ENCODE measurements at regions not wholly inside any gene's neighbourhood (a gene's known extent, or its start where the extent isn't known, plus 50 kb on each side); places are given as distances from the start of the nearest gene placed in this dataset.
"Not testable (repeated sequence)": the region's sequence is repeated elsewhere in the genome, so short reads cannot be mapped to it uniquely, and the experiment has no call there.

DNA sequence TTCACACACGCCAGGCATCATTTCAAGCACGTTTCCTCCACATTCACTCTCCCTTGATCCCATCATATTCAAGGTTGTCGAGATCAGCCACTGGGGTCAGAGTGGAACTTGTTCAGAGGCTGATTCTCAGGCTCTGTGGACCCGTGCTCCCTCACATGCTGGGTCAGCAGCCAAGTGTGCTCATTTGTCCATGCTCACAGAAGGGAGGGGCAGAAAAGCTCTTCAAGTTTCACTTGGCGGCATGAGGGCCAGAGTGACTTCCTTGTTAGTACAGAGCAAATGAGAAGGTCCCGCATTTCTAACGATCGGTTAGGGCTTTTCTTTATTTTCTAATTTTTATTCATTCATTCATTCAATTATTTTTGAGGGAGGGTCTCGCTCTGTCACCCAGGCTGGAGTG, 82.2 kb downstream of the EBLN1 start:
- TF ChIP-seq, protein P1, sequence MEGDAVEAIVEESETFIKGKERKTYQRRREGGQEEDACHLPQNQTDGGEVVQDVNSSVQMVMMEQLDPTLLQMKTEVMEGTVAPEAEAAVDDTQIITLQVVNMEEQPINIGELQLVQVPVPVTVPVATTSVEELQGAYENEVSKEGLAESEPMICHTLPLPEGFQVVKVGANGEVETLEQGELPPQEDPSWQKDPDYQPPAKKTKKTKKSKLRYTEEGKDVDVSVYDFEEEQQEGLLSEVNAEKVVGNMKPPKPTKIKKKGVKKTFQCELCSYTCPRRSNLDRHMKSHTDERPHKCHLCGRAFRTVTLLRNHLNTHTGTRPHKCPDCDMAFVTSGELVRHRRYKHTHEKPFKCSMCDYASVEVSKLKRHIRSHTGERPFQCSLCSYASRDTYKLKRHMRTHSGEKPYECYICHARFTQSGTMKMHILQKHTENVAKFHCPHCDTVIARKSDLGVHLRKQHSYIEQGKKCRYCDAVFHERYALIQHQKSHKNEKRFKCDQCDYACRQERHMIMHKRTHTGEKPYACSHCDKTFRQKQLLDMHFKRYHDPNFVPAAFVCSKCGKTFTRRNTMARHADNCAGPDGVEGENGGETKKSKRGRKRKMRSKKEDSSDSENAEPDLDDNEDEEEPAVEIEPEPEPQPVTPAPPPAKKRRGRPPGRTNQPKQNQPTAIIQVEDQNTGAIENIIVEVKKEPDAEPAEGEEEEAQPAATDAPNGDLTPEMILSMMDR (conservative IDR thresholded peaks at IDR 0.05; ENCODE audit: control insufficient read depth, insufficient read depth, low read depth, low read length) = no peak
- H3K4me3 ChIP-seq (ENCODE audit: control insufficient read depth, low read depth, low read length) = no peak overlapping the region
- no peak for DNase-seq (ENCODE audit: low read depth)

DNA sequence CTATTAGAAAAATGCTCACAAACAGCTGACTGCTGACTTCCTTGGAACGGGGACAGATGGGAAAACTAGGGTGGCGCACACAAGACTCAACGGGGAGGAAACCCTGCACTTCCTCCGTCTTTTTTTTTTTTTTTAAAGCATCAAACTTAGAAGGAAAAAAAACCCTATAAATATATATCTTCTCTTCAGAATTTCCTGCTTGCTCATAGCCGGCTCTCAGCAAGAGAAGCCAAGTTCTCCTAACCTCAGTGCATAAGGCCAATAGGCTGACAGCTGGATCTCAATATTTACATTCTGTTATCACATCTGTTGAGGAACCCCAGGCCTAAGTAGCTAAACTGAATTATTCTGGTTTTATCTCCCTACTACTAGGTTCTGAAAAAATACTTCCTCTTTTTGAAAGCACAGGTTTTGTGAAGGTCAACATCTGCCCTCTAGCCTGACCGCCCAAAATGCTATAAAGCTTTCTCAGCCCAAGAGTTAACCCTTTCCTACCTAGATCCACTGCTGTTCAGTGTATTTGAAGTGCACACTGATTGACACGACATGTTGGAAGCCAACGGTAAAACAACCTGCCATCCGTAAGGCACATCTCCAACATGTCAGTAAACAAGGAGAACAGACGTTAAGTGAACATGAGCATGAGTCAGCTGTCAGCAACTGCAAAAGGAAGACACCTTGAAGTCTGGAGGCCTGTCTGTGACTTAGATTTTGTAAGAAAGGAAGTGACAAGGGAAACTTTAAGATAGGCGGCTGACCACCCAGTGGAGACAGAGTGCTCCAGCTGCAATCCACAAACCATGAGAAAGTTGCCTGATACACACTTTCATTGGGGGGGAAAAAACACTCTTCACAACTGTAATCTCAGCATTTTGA, 83.8 kb downstream of the EBLN1 start:
- TF ChIP-seq, protein P1 (conservative IDR thresholded peaks at IDR 0.05; ENCODE audit: control insufficient read depth, insufficient read depth, low read depth, low read length) = no peak
- no peak overlapping the region for H3K4me3 ChIP-seq (ENCODE audit: control insufficient read depth, low read depth, low read length)
- DNase-seq (ENCODE audit: low read depth) = no peak

DNA sequence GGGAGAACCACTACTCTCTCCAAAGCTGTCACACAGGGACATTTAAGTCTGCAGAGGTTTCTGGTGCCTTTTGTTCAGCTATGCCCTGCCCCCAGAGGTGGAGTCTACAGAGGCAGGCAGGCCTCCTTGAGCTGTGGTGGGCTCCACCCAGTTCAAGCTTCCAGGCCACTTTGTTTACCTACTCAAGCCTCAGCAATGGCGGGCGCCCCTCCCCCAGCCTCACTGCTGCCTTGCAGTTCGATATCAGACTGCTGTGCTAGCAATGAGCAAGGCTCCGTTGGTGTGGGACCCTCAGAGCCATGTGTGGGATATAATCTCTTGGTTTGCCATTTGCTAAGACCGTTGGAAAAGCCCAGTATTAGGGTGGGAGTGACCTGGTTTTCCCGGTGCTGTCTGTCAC, 87.0 kb downstream of the EBLN1 start:
- H3K4me3 ChIP-seq (ENCODE audit: control insufficient read depth, low read depth, low read length) = not testable (repeated sequence)

DNA sequence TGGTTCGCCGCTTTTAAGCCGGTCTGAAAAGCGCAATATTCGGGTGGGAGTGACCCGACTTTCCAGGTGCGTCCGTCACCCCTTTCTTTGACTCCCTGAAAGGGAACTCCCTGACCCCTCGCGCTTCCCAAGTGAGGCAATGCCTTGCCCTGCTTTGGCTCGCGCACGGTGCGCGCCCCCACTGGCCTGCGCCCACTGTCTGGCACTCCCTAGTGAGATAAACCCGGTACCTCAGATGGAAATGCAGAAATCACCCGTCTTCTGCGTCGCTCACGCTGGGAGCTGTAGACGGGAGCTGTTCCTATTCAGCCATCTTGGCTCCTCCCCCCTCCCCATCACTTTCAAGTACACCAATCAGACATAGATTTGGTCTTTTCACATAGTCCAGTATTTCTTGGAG, 88.2 kb downstream of the EBLN1 start:
- DNase-seq (ENCODE audit: low read depth); H3K4me3 ChIP-seq (ENCODE audit: control insufficient read depth, low read depth, low read length): not testable (repeated sequence)

More for the DNA sequence above, 87.0 kb downstream of the EBLN1 start:
- DNase-seq (ENCODE audit: low read depth) = not testable (repeated sequence)

DNA sequence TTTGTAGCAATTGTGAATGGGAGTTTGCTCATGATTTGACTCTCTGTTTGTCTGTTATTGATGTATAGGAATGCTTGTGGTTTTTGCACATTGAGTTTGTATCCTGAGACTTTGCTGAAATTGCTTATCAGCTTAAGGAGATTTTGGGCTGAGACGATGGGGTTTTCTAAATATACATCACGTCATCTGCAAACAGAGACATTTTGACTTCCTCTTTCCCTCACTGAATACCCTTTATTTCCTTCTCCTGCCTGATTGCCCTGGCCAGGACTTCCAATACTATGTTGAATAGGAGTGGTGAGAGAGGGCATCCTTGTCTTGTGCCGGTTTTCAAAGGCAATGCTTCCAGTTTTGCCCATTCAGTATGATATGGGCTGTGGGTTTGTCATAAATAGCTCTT, 96.6 kb downstream of the EBLN1 start:
- not testable (repeated sequence) for DNase-seq (ENCODE audit: low read depth); H3K4me3 ChIP-seq (ENCODE audit: control insufficient read depth, low read depth, low read length)

DNA sequence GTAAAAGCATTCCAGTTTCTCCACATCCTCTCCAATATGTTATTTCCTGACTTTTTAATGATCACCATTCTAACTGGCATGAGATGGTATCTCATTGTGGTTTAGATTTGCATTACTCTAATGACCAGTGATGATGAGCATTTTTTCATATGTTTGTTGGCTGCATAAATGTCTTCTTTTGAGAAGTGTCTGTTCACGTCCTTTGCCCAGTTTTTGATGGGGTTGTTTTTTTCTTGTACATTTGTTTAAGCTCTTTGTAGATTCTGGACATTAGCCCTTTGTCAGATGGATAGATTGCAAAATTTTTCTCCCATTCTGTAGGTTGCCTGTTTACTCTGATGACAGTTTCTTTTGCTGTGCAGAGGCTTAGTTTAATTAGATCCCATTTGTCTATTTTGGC, 97.7 kb downstream of the EBLN1 start:
- not testable (repeated sequence) for H3K4me3 ChIP-seq (ENCODE audit: control insufficient read depth, low read depth, low read length); DNase-seq (ENCODE audit: low read depth)

DNA sequence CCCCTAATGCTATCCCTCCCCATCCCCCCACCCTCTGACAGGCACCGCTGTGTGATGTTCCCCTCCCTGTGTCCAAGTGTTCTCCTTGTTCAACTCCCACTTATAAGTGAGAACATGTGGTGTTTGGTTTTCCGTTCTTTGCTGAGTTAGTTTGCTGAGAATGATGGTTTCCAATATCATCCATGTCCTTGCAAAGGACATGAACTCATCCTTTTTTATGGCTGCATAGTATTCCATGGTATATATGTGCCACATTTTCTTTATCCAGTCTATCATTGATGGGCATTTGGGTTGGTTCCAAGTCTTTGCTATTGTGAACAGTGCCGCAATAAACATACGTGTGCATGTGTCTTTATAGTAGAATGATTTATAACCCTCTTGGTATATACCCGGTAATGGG, 98.2 kb downstream of the EBLN1 start:
- not testable (repeated sequence) for DNase-seq (ENCODE audit: low read depth); H3K4me3 ChIP-seq (ENCODE audit: control insufficient read depth, low read depth, low read length)

DNA sequence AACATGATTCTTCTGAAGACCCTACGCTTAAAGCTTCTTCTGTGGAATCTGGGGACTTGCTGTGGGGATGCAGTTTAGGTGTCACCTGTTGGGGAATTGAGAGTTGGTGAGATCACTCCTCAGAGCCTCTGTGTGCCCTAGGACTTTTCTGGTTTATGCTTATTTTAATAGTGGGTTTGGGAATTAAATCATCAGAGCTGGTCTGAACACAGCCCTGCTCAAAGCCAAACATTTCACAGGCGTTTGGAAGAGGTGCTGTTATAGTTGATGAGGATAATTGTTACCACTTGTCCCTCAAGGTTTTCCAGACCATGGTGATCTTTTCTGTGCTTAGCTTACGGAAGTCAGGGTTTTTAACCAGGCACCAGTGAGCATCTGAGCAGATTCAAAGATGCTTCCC, 106.1 kb downstream of the EBLN1 start:
- no peak overlapping the region for H3K4me3 ChIP-seq (ENCODE audit: control insufficient read depth, low read depth, low read length)
- TF ChIP-seq, protein P1 (conservative IDR thresholded peaks at IDR 0.05; ENCODE audit: control insufficient read depth, insufficient read depth, low read depth, low read length) = no peak
- no peak for DNase-seq (ENCODE audit: low read depth)

DNA sequence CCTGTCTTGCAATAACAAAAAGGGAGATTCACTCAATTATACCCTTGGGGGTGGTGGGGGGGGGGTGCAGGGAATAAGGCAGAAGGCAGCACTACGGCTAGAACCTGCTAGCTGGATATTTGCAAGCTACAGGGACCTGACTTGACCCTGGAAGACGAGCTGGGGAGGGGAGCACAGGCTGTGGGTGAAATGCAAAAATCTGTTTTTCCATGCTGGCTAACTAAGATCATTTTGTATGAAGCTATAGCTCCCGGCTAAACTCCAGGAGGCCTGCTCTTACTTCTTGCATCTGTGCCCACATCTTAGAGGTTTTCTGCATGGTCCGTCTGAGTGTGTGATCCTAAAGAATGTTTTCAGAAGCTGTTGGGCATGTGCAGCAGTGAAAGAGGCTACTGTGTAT, 106.6 kb downstream of the EBLN1 start:
- H3K4me3 ChIP-seq (ENCODE audit: control insufficient read depth, low read depth, low read length) = no peak overlapping the region
- no peak for DNase-seq (ENCODE audit: low read depth)
- TF ChIP-seq, protein P1 (conservative IDR thresholded peaks at IDR 0.05; ENCODE audit: control insufficient read depth, insufficient read depth, low read depth, low read length) = no peak
